ENCODE measurements at regions not wholly inside any gene's neighbourhood (a gene's known extent, or its start where the extent isn't known, plus 50 kb on each side); places are given as distances from the start of the nearest gene placed in this dataset.

GRCh38 chr2:207459990-207460757, 69.6 kb upstream of the CREB1 start:
- no peaks in the 10 kb centered on the region for H3K27me3 ChIP-seq (ENCODE audit: control insufficient read depth in 2 of 2, insufficient read depth in 2 of 2, low read length in 2 of 2)
- no peaks in the 10 kb centered on the region for H4K20me1 ChIP-seq (ENCODE audit: insufficient read depth, low read length)
- H3K4me3 ChIP-seq (replicated peaks in 1 of 3; ENCODE audit: low read depth in 2 of 3, low read length in 3 of 3) = no peak overlapping the region
- no peak overlapping the region for H3K9ac ChIP-seq (ENCODE audit: insufficient read depth, low read length, poor library complexity, severe bottlenecking)
- intact Hi-C loops (cut with micrococcal nuclease) = no loop called here
- peaks cover 0 to 4% (median 2%) of the 10 kb centered on the region in 3 donors for H3K27me3 Mint-ChIP-seq (ENCODE audit: low read depth in 3 of 3)
- no peak for TF ChIP-seq CTCF (IDR thresholded peaks at IDR 0.05)
- peak overlapping the region in 3 of 7 donors; percentile 18 to 68 (median 20) for H3K27ac Mint-ChIP-seq
- no peaks in the 10 kb centered on the region for H3K79me2 ChIP-seq (ENCODE audit: insufficient read depth, low read length)
- H3K4me3 Mint-ChIP-seq = no peak overlapping the region
- H3K9me3 Mint-ChIP-seq = peaks cover 0 to 2% (median 0%) of the 10 kb centered on the region in 7 donors
- peaks cover 8% of the 10 kb centered on the region for H3K4me1 Mint-ChIP-seq
- peaks cover 0 to 5% of the 10 kb centered on the region in 2 donors for H3K4me1 ChIP-seq (ENCODE audit: control insufficient read depth in 1 of 2, insufficient read depth in 2 of 2, low read length in 2 of 2)
- H3K36me3 ChIP-seq (replicated peaks in 1 of 2; ENCODE audit: control insufficient read depth in 1 of 2, insufficient read depth in 2 of 2, low read length in 2 of 2) = no peaks in the 10 kb centered on the region
- H3K4me2 ChIP-seq (replicated peaks; ENCODE audit: extremely low read depth, low read length, poor library complexity, severe bottlenecking) = no peak overlapping the region
- WGBS (ENCODE audit: insufficient coverage) = 50% methylated on average over 2 of the region's 7 CpGs
- no peak for DNase-seq
- H3K36me3 Mint-ChIP-seq = no peaks in the 10 kb centered on the region
- H3K27ac ChIP-seq (ENCODE audit: low read depth in 1 of 2, low read length in 2 of 2) = no peak overlapping the region
- H2AFZ ChIP-seq (ENCODE audit: insufficient read depth, low read depth, low read length, poor library complexity, severe bottlenecking) = peak overlapping the region; percentile 14
- no peaks in the 10 kb centered on the region for H3K9me3 ChIP-seq (replicated peaks in 1 of 2; ENCODE audit: control insufficient read depth in 1 of 2, insufficient read depth in 1 of 2, low read length in 2 of 2)

GRCh38 chr2:207463433-207463832, 66.3 kb upstream of the CREB1 start:
- Mint-ChIP-seq H3K4me3 (no peak overlapping the region), H3K36me3 (no peaks in the 10 kb centered on the region), H3K4me1 (peaks cover 8% of the 10 kb centered on the region), H3K9me3 (peaks cover 0 to 2% (median 0%) of the 10 kb centered on the region in 7 donors), H3K27ac (peak overlapping the region in 1 of 7 donors; percentile 21), H3K27me3 (ENCODE audit: low read depth in 3 of 3) (peaks cover 0 to 4% (median 4%) of the 10 kb centered on the region in 3 donors)
- no peak overlapping the region for H2AFZ ChIP-seq (ENCODE audit: insufficient read depth, low read depth, low read length, poor library complexity, severe bottlenecking)
- no peaks in the 10 kb centered on the region for H3K36me3 ChIP-seq (replicated peaks in 1 of 2; ENCODE audit: control insufficient read depth in 1 of 2, insufficient read depth in 2 of 2, low read length in 2 of 2)
- H3K4me1 ChIP-seq (ENCODE audit: control insufficient read depth in 1 of 2, insufficient read depth in 2 of 2, low read length in 2 of 2) = peaks cover 0 to 5% of the 10 kb centered on the region in 2 donors
- H3K4me3 ChIP-seq (replicated peaks in 1 of 3; ENCODE audit: low read depth in 2 of 3, low read length in 3 of 3) = no peak overlapping the region
- WGBS (ENCODE audit: insufficient coverage) = 44% methylated on average over 2 of the region's 8 CpGs
- no peaks in the 10 kb centered on the region for H3K79me2 ChIP-seq (ENCODE audit: insufficient read depth, low read length)
- no peaks in the 10 kb centered on the region for H3K27me3 ChIP-seq (ENCODE audit: control insufficient read depth in 2 of 2, insufficient read depth in 2 of 2, low read length in 2 of 2)
- no peak for DNase-seq
- no peak overlapping the region for H3K4me2 ChIP-seq (replicated peaks; ENCODE audit: extremely low read depth, low read length, poor library complexity, severe bottlenecking)
- intact Hi-C loops (cut with micrococcal nuclease) = no loop called here
- no peak for TF ChIP-seq CTCF (IDR thresholded peaks at IDR 0.05)
- H3K9ac ChIP-seq (ENCODE audit: insufficient read depth, low read length, poor library complexity, severe bottlenecking) = no peak overlapping the region
- no peaks in the 10 kb centered on the region for H3K9me3 ChIP-seq (replicated peaks in 1 of 2; ENCODE audit: control insufficient read depth in 1 of 2, insufficient read depth in 1 of 2, low read length in 2 of 2)
- H4K20me1 ChIP-seq (ENCODE audit: insufficient read depth, low read length) = no peaks in the 10 kb centered on the region
- no peak overlapping the region for H3K27ac ChIP-seq (ENCODE audit: low read depth in 1 of 2, low read length in 2 of 2)
